ENCODE measurements at regions not wholly inside any gene's neighbourhood (a gene's known extent, or its start where the extent isn't known, plus 50 kb on each side); places are given as distances from the start of the nearest gene placed in this dataset.

GRCh38 chr20:60202046-60202445 is 243.8 kb downstream of the CDH26 start:
- CTCF ChIA-PET, result no interaction called here
- Mint-ChIP-seq H3K27me3 (peaks cover 4% of the 10 kb centered on the region), H3K4me1 (no peaks in the 10 kb centered on the region), H3K27ac (no peak overlapping the region), H3K4me3 (no peak overlapping the region), H3K9me3 (peaks cover 13% of the 10 kb centered on the region), H3K36me3 (ENCODE audit: low read depth) (no peaks in the 10 kb centered on the region)
- POLR2A ChIA-PET, result no interaction called here
- DNase-seq (no peak), ATAC-seq (ENCODE audit: low read depth) (no peak)
- intact Hi-C loops (cut with micrococcal nuclease), result no loop called here
- TF ChIP-seq CTCF (IDR thresholded peaks at IDR 0.05), result no peak

GRCh38 chr20:60203451-60203850 is 245.2 kb downstream of the CDH26 start:
- intact Hi-C loops (cut with micrococcal nuclease), result no loop called here
- Mint-ChIP-seq H3K4me3 (no peak overlapping the region), H3K36me3 (ENCODE audit: low read depth) (no peaks in the 10 kb centered on the region), H3K27ac (no peak overlapping the region), H3K4me1 (no peaks in the 10 kb centered on the region), H3K9me3 (peaks cover 10% of the 10 kb centered on the region), H3K27me3 (peaks cover 2% of the 10 kb centered on the region)
- ChIA-PET POLR2A (no interaction called here), CTCF (no interaction called here)
- no peak for DNase-seq
- TF ChIP-seq CTCF (IDR thresholded peaks at IDR 0.05), result no peak
- no peak for ATAC-seq (ENCODE audit: low read depth)

DNA sequence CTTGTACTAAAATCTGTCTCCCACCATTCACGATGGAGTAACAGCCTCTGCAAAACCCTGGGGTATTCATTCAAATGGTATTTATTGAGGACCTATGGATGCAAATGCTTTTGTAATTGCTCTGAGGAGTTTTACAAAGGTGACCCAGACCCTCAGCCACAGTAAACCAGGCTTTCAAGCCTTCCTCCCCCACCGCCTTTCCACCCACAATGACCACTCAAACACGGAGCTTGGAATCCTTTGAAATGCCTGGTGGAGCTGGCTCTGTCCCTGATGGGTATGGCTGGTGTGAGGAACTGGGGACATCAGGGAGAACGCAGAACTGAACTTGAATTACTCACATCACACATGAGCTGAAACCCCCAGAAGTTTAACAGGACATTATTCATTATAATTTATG is 246.4 kb downstream of the CDH26 start:
- no peak for TF ChIP-seq CTCF (IDR thresholded peaks at IDR 0.05)
- intact Hi-C loops (cut with micrococcal nuclease), result no loop called here
- H3K4me3 Mint-ChIP-seq, result no peak overlapping the region
- ChIA-PET CTCF (interaction anchor here (1.0 kb wide), 1 partner anchor 11 kb away, joined by 3 read pairs; no protein-coding TSS in a partner anchor), POLR2A (no interaction called here)
- H3K9me3 Mint-ChIP-seq, result peaks cover 1% of the 10 kb centered on the region
- no peaks in the 10 kb centered on the region for H3K36me3 Mint-ChIP-seq (ENCODE audit: low read depth)
- H3K27ac Mint-ChIP-seq, result no peak overlapping the region
- ATAC-seq (ENCODE audit: low read depth) (no peak), DNase-seq (no peak)
- H3K27me3 Mint-ChIP-seq, result no peaks in the 10 kb centered on the region
- H3K4me1 Mint-ChIP-seq, result no peaks in the 10 kb centered on the region

DNA sequence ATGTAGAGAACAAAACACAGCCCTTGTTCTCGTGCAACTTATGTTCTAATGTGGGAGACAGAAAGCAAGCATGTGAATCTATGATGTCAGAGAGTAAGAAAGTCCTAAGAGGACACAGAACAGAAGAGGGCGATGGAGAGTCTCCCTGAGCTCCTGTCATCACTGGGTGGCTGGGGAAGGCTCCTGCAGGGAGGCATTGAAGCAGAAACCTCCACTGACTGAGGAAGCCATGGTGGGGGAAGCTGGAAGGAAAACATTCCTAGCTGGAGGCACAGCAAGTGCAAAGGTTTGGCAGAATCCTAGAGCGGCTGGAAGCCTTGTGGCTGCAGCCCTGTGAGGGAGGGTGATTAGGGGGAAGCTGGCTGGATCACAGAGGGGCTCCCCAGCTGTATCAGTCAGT is 248.0 kb downstream of the CDH26 start:
- POLR2A ChIA-PET, result no interaction called here
- no peak for ATAC-seq (ENCODE audit: low read depth)
- TF ChIP-seq CTCF (IDR thresholded peaks at IDR 0.05), result no peak
- CTCF ChIA-PET, result no interaction called here
- Mint-ChIP-seq H3K4me3 (no peak overlapping the region), H3K4me1 (no peaks in the 10 kb centered on the region), H3K9me3 (no peaks in the 10 kb centered on the region), H3K27me3 (no peaks in the 10 kb centered on the region), H3K36me3 (ENCODE audit: low read depth) (no peaks in the 10 kb centered on the region), H3K27ac (no peak overlapping the region)
- intact Hi-C loops (cut with micrococcal nuclease), result no loop called here
- DNase-seq, result no peak

DNA sequence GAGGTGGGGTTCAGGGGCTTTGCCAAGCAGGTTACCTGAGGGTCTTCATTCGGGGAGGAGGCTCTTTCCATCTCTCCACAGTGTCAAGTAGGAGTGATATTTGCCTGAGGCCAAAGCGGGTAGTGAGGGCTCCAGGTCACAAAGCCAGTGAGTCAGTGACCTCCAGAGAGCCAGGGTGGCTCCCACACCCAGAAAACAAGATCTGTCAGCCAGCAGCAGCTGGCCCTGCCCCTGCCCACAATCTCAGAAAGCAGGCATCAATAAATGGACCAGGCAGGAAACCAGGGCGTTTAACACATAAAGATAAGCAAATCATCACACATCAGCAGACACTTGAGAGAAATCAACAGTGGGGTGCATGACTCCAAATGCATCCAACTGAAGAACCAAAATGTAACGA is 250.8 kb downstream of the CDH26 start:
- no peak for TF ChIP-seq CTCF (IDR thresholded peaks at IDR 0.05)
- H3K36me3 Mint-ChIP-seq (ENCODE audit: low read depth), result no peaks in the 10 kb centered on the region
- H3K27ac Mint-ChIP-seq, result no peak overlapping the region
- no peaks in the 10 kb centered on the region for H3K27me3 Mint-ChIP-seq
- CTCF ChIA-PET, result no interaction called here
- intact Hi-C loops (cut with micrococcal nuclease), result no loop called here
- POLR2A ChIA-PET, result no interaction called here
- H3K4me1 Mint-ChIP-seq, result no peaks in the 10 kb centered on the region
- no peaks in the 10 kb centered on the region for H3K9me3 Mint-ChIP-seq
- no peak for DNase-seq
- ATAC-seq (ENCODE audit: low read depth), result no peak
- H3K4me3 Mint-ChIP-seq, result no peak overlapping the region

Measured in activated B cell treated with CpG ODN at 0.5 μM for 24 hours (primary cell).